Stimulated activated CD4-positive, alpha-beta T cell treated with anti-CD3 and anti-CD28 coated beads, Interleukin-2, amount 100 ng/mL, for 4 hours (primary cell): ENCODE measurements at regions not wholly inside any gene's neighbourhood (a gene's known extent, or its start where the extent isn't known, plus 50 kb on each side); places are given as distances from the start of the nearest gene placed in this dataset.

Experiments
- DNase-seq: peaks from one replicate; pipeline ENCODE4 v3.0.0-alpha.2; 2020; ENCODE audit warnings: low read depth

DNA sequence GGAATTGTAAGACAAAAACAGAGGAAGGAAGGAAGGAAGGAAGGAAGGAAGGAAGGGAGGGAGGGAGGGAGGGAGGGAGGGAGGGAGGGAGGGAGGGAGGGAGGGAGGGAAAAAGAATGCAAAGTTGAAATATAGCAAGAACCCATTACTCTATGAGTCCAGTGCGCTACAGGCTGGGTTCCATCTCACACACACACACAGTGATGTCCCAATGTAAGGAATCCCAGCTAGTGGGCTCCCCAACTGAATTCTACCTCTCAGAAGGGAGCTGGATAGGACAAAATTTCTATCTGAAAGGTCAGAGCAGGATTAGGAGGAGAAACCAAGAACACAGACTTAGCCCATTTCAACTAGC is 173.4 kb downstream of the DAD1 start:
- no peak for DNase-seq

DNA sequence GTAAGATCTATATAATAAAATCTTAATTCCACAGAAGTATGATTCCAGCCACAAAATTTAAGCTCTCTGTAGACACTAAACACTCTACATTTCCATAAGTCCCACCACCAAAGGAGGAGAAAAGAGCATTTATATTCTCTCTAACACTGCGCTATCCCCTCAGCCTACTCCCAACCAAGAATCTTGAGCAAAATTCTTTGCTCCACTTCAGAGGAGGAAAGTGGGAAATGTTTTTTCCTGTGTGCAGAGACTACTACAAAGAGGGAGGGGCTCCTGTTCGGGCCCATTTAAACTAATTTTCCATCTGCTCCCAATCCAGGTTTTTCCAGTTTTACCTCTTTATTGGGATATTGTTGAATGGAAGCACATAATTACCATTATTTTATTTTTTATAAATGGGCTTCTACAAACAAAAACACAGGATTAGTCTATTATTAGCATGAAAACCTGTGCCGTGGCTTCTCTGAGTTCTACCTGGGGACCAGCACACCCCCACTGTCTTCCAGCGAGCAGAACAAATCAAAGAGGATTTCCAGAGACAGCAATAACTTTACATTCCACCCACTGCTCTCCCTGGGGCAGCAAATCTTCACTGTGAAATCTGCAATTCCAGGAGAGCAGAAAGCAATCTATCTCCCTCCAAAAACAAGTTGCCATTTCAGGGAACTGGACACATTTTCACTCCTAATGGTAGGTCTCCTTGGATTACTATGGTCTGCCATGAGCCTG is 174.0 kb downstream of the DAD1 start:
- no peak for DNase-seq

DNA sequence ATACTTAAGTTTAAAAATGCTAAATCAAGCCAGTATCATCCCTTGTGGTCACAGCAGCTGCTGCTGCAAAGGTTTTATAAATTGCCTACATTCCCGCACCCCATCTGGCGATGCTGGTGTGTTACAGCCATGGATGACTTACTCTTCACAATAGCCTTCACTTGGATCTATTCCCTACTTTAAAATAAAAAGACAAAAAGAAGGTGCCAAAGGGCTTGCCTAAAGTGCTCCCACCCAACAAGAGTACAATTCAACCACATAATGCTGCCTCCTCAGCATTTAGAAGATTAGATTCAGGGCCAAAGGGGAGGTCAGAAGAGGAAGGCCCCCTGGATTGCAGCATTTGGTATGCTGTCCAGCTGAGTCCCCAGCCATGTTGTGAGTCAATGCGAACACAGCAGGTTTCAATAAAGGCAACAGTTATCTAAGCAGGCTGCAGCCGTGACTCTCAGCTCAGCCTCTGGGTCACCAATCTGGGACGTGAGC is 176.1 kb downstream of the DAD1 start:
- DNase-seq = no peak

DNA sequence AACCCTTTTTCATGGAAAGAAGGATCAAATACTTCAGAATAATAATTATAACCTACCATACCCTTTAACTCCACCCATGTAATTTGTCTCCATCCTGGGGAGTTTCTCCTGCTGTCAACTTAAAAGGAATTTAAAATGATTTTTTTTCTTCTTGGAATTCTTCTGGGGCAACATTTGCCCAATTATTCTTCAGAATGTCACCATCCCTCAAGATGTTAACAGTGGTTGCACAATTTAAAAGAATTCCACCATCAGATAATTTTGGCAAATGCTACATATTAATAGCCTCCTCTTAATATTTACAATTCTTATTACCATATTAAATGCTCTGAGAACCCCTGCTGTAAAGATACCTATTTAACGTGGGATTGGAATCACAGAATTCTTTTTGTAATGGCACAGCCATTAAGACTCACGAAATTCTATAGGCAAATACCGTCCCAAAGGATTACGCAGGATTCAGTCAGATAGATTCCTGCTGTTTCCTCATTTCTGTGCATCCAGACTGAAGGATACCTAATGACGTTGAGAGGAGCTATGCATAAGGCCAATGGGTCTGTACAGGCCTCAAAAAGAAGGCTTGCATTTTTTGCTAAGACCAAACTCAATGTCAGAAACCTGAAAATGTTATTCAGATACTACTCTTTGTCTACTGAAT is 177.5 kb downstream of the DAD1 start:
- no peak for DNase-seq

DNA sequence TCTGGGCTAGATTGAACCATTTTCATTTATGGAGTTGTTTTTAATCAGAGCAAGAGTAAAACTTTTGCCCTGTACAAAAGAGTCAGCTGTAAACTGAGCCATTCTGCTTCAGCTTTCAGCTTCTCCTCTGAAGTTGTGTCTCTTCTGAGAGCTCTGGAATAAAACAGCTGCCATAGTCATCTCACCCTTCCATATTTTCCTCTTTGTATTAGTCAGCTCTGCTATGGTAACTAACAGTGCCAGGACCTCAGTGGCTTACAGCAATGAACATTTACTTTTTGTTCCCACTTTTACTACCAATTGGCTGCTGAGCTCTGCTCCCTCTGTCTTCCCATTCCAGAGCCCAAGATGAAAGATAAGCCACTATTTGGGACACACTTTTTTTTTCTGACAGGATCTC is 178.5 kb downstream of the DAD1 start:
- no peak for DNase-seq

DNA sequence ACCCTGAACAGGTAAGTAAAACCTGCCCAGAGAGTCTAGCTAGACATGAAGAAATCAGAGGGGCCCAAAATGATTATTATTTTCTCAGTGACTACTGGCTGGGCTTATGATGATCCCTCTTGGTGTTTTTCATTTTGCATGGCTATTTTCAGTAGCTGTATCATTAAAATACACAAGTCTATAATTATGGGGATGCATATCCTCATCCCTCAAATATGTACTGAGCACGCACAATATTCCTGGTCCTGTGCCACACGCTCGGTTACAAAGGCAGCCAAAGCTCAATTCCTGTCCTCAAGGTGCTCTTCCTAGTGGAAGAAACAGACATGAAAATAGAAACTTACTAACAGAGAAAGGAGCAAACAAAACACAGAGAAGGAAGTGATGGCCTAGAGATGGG is 180.0 kb downstream of the DAD1 start:
- no peak for DNase-seq

DNA sequence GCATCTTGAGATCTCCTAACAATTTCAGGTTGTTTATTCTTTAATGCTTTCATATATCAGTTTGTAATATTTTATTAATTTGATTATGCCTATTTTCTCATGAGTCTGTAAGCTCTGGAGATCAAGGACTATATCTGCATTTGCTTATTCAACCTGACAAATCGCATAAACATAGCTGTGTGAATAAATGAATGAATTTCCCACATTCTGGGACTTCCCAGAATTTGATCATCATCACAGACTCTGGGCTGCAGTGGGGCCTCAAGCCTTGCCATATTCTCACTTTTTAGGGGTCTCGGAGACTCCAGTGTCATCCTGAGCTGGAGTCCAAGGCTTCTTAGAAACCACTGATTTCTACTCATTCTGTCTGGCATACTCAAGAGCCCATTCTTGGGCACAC is 180.5 kb downstream of the DAD1 start:
- no peak for DNase-seq

DNA sequence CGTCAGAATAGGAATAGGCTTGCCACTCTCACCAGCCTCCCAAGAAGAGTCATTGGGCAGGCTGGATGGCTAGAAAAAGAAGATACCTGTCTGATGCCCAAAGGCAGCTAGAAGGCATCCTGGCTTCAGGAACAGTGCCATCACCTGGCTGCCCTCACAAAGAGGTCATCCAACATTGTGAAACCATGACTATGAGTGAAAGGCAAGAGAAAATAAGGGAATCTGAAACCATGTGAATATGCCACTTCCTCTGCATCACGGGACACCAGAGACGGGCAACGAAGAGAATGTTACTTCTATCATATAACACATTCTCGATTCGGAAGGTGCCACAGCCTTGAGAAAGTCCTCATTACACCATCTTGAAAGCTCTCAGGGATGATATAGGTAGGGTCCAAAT is 182.0 kb downstream of the DAD1 start:
- no peak for DNase-seq

DNA sequence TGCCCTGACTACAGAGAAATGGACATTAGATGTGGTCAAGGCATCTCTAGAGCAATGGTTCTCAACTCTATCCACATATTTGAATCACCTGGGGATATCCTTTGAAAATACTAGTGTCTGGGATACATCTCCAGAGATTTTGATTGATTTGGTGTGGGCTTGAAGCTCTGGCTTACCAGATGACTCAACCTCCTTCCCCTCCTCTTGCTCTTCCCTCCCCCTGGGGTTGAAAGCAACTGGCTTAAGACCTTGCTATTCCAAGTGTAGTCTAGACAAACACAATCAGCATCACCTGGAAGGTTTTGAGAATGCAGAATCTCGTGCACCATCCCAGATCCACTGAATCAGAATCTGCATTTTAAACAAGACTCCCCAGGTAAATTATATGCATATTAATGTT is 183.8 kb downstream of the DAD1 start:
- no peak for DNase-seq

DNA sequence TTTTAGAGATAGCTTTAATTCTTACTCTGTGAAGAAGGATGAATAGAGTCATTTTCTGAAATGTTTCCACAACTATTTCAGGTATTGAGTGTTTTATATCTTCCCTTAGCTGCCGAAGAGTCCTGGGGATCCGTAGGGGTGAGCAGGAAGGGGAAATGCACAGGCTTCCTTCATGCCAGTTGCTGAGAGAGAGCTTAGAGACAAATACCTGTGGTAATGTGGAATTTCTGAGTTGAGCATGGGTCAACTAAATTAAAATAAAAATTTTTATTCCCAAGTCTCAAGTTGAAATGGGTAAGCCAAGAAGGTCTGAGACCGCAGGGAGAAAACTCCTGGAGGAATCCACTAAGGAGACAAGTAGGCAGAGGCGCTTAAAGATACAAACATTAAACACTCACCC is 185.7 kb downstream of the DAD1 start:
- no peak for DNase-seq

DNA sequence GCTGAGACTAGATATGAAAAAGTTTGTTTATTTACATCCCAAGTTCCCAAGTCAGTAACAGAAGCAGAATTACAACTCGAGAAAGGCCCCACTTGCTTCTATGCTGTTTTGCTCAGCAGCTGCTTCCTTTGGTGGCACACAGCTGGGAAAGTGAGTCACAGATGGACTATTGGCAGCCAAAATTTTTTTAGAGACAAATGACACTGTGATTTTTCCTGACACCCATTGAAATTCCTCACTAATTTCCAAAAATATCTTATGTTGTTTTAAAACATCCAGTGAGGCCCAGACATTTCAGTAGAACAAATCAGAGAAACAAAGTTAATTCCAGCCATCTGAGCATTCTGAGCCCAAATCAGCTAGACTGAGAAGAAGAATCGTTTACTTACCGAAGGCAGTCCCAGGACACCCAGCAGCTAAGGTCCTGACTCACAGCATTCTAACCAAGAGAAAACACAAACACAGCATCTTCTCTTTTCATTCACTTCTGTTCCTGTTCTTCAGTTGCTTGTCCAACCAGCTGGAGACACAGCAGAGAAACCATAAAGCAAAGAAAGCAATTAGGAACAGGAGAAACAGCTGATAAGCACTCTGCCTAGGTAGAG is 188.3 kb downstream of the DAD1 start:
- DNase-seq = no peak

DNA sequence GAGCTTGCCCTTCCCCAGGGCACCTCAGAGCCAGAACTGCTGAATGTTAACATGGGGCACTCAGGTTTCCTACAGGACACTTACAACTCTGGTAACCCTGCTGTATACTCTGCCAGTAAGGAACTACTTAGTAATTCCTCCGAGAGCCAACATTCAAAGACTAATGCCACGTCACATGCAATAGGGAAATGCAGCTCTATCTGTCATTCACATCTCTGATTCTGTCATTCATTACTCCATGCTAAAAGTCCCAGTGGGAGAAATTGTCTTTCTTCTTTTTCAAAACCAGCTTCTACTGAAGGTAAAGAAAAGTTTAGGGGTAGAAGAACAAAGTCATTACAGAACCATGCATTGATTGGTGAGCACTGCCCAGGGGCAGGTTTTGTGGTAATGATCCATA is 189.2 kb downstream of the DAD1 start:
- DNase-seq = no peak

DNA sequence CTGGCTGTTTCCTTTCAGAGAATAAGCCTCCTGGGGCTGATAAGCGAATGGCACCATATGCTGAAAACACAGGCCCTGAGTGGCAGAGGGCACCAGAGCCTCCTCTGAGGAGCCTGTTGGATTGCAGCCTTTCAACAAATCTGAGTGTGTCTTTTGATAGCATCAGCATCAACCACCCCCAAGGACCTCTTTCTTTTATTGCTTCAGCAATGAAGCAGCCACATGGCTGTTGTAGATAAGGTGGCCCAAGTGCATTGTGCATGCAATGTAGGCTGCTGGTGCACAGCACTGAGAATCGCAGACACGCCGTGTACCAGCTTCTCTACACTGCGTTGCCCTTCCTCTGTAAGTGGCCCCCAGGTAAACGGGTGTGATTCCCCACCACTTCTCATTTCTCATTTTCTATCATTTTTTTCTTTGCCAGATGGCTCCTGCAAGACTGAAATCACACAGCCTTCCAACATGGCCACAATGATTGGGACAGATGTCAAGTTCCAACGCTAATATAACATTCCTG is 191.7 kb downstream of the DAD1 start:
- DNase-seq = no peak

DNA sequence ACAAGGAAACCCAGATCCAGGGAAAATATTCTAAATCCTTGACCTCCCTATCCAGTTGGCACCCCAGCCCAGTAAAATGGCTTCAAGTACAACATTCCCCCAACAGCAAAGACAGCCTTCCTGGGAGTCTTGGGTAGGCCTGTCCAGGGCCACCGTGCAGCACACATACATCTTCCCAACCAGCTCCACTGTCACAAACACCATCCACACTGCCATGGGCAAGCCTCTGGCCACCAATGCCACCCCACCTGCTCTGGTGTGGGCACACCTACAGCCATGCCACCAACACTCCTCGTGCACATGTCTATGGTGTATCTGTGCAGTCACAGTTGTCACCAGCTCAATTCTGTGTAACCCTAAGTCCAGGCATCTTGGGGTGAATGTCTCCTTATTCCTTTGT is 193.2 kb downstream of the DAD1 start:
- no peak for DNase-seq

DNA sequence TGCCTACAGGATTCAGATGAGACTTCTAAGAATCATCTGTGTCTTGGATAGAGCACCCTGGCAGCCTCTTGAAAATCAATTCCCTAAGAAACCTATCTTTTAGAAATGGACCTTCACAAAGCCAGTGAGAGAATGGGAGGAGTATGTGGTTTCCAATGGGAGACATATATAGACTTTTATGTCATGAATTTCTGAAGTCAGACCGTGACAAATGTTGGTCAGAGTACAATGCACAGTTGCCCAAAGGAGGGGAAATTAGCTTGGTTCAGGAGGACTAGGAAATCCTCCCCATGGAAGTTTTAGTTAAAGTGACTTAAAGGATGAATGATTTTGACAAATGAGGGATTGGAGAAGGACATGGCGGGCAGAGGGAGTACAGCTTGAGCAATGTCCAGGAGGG is 194.4 kb downstream of the DAD1 start:
- DNase-seq = no peak

DNA sequence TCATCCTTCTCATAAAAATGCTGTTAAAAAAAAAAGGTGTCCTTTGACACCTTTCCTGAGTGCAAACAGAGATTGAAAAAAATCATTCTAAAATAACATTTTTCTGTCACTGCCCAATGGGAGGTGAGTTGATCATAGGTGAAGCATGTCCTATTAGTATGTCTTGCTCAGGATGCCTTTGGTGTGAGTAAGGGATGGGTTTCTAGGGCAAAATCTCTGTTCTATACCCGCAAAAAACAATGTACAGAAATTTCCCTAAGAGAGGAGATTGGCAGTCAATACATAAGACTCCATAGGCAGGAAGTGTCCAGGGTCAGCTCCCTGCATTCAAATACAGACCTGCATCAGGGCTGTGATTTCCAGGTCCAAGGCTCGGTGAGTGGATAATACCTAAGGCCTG is 195.2 kb downstream of the DAD1 start:
- DNase-seq = no peak

DNA sequence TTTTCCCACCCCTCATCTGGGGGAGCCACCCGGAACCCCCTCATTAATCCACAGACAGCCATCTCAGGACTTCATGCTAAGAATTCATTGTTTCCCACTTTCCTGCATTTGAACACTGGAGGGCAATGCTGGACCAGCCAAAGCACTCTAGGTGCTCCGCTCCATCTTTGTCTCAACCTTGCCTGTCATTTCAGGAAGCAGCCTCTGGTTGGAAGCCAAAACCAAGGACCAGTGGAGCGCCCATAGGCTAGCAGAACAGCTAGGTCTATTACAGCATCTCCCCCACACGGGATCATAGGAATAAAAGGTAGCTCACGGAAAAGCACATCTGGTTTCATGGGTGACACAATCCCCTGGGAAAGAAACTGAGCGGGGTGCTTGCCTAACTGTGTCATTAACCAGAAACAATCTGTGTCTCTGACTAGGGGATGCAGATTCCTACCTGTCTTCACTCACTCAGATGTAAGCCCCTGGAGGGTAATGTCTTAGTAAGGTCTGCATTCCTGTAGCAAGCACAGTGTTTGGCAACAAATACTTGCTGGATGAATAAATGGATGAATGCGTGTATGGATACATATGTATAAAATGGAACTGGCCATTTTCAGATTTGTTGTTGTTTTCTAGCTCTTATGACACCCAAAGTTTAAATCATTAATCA is 197.0 kb downstream of the DAD1 start:
- no peak for DNase-seq

DNA sequence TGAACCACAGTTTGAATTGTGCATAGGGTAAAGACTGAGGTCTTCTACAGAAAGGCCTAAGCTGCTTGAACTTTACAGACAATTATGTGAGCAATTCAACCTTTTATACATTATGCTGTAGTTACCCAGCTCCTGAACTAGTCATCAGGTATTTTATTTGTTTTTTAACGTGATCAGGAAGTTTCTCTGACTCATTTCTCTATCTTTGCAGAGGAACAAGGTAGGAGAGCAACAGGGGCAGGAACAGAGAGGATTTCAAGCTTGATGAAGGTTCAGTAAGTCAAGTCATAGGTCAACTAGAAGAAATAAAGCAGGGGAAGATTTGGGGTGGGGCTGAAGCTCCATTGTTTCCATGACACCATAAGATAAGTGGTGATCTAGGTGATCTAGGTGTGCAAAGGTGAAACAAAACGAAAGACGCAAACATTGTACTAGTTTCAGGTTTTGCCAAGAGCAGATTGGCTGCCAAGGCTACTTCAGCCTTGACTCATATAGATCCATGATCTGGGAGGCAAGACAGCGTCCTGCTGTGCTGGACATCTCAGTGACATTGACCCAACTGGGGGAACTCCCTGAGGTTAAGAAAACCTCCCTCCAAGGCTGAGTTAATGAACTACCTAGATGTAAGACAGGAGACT is 198.1 kb downstream of the DAD1 start:
- DNase-seq = no peak

DNA sequence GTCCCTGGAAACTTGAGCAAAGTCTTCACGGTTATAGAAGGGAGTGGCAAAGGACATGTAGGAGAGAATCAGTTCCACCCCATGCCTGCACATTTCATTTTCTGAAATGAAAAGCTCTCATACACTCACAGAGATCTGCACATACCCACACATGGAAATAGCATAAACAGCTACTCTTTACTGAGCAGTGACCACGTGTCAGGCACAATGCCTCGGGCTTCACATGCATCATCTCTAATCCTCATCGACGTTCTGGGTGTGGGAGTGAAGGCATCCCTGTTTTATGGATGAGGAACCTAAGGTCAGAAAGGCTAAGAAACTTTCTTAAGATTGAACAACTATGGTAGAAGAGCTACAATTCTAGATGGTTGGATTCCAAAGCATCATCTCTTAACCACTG is 198.8 kb downstream of the DAD1 start:
- no peak for DNase-seq

DNA sequence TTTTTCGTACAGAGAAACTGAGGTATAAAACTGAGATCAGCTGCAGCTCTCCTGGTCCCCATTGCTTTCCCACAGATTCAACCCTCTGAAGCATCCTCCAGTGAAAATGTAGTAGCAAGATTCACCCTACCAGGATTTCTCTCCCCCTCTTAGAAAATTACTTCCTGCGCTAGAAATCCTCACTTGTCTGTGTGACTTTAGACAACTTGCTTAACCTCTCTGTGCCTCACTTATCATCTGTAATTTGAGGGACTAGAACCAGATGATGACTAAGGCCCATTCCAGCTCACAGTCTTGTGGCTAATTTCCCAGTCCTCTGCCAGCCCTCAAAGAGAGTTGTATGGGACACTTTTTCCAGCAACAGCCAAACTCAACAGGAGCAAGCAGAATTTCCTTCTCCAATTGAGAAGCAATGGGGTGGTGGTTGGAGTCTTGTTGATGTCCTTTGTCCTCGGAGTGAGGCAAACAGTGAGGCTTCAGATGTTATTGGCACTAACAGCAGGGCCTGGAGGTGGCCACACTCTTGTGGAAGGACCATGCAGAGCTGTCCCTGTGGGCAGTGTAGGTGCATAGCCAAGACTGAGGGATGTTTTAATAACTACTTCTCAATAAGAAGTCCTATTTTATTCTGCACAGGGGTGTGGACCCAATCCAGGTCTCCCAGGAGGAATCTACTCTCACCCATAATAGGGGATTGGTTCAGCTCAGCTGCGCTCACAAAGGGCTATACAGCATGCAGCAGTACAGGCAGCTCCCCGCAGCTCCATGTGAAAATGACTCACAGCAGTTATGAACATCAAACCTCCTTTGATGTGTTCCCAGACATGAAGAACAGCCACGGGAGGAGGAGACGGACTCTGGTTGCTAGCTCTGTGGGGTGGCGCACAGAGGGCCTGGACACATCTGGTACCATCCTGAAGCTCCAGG is 200.1 kb downstream of the DAD1 start:
- no peak for DNase-seq

DNA sequence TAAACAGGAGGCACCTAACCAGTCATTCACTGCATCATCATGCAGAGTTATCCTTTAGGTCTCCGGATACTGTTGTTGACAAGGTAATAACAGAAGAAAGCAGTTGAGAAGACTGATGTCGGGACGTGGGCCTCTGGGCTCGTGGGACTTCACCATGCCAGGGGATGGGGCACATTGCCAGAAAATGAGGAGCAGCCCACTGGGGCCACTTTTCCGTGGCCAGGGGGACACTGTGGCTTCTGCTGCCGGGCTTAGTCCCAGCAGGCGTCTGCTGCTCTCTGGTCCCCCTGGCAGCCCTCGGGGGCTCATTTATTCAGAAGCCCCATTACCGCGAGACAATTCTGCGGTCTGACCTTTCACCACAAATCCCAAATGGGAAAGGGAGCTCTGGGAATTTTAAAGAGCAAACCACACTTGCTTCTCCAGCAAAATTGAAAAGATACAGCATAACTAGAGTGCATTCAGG is 201.2 kb downstream of the DAD1 start:
- no peak for DNase-seq
